22Rv1 (cell line): ENCODE measurements at regions not wholly inside any gene's neighbourhood (a gene's known extent, or its start where the extent isn't known, plus 50 kb on each side); places are given as distances from the start of the nearest gene placed in this dataset.

ENCODE experiments used
- ZFX ChIP-seq: fragments of 450-650 bp; IDR thresholded peaks from 2 replicates; pipeline ENCODE4 v1.6.1; 2017; ENCODE audit warnings: antibody characterized with exemption, borderline replicate concordance
- TF ChIP-seq, protein P1 (sequence below): fragments of 450-650 bp; IDR thresholded peaks from 2 replicates; pipeline ENCODE4 v1.5.1; 2017; ENCODE audit warnings: mild to moderate bottlenecking

DNA sequence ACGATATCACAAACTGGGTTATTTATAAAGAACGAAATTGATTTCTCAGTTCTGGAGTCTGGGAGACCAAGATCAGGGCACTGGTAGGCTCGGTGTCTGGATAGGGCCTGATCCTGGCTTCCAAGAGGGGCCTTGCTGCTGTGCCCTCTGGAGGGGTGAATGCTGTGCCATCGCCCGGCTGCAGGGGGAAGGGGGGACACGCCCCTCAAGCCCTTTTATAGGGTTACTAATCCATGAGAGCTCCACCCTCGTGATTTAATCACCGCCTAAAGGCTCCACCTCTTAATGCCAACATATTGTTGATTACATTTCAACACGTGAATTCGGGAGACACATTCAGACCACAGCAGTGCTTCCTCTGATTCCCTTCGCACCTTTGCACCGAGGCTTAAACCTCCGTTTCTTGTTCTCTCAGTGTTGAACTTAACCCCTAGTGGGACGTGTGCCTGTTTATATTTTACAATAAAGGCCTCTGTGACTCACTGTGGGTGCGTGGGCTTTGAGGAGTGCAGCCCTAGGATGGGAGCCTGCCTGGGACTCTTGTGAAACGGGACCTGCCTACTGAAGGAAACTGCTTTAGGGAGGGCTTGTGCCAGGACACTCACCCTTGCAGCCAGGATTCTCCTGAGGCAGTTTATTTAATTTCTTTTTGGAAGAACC lies 52.4 kb upstream of the SPATA13 start:
- TF ChIP-seq, protein P1, sequence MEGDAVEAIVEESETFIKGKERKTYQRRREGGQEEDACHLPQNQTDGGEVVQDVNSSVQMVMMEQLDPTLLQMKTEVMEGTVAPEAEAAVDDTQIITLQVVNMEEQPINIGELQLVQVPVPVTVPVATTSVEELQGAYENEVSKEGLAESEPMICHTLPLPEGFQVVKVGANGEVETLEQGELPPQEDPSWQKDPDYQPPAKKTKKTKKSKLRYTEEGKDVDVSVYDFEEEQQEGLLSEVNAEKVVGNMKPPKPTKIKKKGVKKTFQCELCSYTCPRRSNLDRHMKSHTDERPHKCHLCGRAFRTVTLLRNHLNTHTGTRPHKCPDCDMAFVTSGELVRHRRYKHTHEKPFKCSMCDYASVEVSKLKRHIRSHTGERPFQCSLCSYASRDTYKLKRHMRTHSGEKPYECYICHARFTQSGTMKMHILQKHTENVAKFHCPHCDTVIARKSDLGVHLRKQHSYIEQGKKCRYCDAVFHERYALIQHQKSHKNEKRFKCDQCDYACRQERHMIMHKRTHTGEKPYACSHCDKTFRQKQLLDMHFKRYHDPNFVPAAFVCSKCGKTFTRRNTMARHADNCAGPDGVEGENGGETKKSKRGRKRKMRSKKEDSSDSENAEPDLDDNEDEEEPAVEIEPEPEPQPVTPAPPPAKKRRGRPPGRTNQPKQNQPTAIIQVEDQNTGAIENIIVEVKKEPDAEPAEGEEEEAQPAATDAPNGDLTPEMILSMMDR: no peak
- no peak for TF ChIP-seq ZFX
